AG09309 (cell line): ENCODE measurements at regions not wholly inside any gene's neighbourhood (a gene's known extent, or its start where the extent isn't known, plus 50 kb on each side); places are given as distances from the start of the nearest gene placed in this dataset.

Experiments used
- DNase-seq: peaks from one replicate; pipeline ENCODE4 v3.0.0-alpha.2; 2010; ENCODE audit warnings: low read depth
- H3K4me3 ChIP-seq: 2 replicates; pipeline ENCODE4 v1.5.1; 2011; ENCODE audit warnings: mild to moderate bottlenecking, low read depth, low read length, moderate library complexity; ENCODE audit not compliant: control insufficient read depth
- TF ChIP-seq, protein P1 (sequence below): IDR thresholded peaks from 2 replicates; pipeline ENCODE4 v1.5.1; 2011; ENCODE audit warnings: mild to moderate bottlenecking, low read depth, low read length, inconsistent platforms; ENCODE audit not compliant: insufficient read depth, control insufficient read depth; ENCODE audit errors: missing control alignments

DNA sequence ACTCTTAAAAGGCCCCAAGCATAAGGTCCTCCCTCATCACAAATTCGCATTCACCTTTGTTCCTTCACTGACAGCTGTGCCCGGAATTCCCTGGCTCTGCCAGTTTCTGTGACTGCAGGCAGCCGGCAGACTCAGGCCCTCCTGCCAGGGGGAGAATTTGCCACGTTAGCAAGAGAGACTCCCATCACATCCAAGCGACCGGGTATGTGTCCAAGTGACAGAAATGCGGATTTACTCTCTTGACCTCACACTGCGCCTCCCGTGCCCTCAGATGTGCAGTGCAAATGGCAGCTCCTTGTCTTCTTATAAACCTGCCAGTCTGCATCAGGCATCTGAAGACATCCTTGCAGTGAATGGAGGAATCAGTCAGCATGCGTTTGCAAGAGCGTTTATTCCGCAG, 187.1 kb upstream of the WWC1 start:
- no peak overlapping the region for H3K4me3 ChIP-seq
- TF ChIP-seq, protein P1, sequence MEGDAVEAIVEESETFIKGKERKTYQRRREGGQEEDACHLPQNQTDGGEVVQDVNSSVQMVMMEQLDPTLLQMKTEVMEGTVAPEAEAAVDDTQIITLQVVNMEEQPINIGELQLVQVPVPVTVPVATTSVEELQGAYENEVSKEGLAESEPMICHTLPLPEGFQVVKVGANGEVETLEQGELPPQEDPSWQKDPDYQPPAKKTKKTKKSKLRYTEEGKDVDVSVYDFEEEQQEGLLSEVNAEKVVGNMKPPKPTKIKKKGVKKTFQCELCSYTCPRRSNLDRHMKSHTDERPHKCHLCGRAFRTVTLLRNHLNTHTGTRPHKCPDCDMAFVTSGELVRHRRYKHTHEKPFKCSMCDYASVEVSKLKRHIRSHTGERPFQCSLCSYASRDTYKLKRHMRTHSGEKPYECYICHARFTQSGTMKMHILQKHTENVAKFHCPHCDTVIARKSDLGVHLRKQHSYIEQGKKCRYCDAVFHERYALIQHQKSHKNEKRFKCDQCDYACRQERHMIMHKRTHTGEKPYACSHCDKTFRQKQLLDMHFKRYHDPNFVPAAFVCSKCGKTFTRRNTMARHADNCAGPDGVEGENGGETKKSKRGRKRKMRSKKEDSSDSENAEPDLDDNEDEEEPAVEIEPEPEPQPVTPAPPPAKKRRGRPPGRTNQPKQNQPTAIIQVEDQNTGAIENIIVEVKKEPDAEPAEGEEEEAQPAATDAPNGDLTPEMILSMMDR, result no peak
- DNase-seq, result no peak

DNA sequence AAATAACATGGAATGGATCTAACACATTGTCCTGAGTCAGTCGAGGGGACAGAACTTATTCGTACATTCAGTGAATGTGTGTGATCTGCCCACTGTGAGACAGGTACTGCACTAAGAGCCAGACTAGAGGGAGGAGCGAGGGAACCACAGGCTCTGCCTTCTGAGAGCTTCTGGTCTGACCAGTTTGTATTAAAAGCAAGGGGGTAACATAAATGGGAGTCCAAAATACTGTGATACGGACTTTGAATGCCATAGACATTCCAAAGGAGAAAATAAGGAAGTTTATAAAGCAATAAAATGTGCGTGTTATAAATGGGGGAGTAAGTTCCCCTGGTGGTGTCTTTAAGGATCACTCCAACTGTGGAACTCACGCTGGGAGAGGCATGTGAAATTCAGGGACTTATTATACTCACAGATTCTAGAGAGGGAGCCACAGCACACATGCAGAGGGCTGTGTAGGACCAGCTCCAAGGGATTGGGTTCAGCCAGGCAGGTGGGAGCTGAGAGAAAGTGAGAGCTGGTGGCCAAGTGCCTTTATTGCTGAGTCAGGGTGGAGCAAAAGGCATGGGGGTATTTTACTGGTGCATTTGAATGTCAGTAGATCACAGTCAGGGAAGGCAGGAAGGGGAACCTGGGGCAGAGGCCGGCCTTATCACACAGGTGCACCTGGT, 186.5 kb upstream of the WWC1 start:
- no peak overlapping the region for H3K4me3 ChIP-seq
- DNase-seq, result no peak
- TF ChIP-seq, protein P1, result no peak

DNA sequence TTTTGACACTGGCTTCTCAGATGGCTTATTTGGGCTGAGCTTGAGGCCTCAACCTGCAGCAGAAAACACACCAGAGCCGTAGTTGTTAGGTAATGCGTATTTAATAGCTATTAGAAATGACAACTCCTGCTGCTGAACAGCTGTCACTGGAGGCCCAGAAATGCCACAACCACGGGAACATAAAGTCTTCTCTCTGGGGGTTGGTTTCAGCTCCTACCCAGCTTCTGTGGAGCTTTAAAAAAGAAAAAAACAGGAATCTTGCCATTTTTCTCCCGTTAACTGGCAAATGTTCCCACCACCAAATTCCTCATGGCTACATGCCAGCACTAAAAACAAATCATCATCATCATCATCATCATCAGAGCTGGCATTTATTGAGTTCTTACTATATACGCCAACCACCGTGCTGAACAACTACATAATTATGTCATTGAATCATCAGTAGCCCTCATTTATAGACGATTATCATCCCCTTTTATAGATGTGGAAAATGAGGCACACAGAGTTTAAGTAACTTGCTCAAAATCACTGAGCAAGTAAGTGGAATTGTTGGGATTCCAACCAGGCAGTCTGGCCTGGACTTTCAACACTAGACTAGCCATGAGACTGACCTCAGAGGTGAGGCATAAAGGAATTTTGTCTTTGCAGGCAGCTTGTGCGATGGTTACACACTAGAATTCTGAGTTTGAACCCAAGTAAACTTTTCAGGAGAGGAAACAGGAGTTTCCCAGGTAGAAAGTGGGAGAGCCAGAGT, 185.3 kb upstream of the WWC1 start:
- peak; percentile 80 for DNase-seq
- TF ChIP-seq, protein P1, result no peak
- no peak overlapping the region for H3K4me3 ChIP-seq

DNA sequence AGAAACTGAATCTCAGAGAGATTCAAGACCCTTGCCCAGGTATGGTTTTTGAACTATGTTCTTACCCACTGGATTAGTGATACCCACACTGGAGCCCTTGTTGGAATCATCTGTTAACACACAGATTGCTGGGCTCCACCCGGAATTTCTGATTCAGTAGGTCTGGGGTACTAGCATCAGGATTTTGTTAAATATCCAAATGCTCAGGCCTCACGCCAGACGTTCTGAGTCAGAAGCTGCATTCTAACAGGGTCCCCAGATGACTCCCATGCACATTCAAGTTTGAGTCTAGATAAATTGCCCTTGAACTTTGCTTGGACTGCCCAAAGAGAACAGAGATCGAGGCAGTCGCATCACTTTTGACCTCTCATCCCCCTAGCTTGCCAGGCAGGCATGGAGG, 182.0 kb upstream of the WWC1 start:
- TF ChIP-seq, protein P1, result no peak
- H3K4me3 ChIP-seq, result no peak overlapping the region
- no peak for DNase-seq

DNA sequence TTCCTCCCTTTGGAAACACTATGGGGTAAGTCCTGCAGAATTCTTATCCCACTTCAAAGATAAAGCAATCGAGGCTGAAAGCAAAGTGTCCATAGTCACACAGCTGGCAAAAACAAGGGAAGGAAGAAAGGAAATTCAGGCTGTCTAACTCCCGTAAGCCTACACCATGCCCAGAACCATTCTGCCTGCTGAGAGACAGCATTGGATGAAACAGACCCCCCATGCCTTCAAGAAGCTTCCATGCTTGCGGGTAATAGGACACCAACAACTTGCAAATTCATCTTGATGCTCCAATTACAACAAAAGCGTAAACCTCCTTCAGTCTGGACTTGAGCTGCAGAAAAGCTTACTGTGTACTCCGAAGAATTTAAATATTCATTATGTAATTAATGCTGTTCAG, 181.1 kb upstream of the WWC1 start:
- no peak overlapping the region for H3K4me3 ChIP-seq
- TF ChIP-seq, protein P1, result no peak
- DNase-seq, result no peak

DNA sequence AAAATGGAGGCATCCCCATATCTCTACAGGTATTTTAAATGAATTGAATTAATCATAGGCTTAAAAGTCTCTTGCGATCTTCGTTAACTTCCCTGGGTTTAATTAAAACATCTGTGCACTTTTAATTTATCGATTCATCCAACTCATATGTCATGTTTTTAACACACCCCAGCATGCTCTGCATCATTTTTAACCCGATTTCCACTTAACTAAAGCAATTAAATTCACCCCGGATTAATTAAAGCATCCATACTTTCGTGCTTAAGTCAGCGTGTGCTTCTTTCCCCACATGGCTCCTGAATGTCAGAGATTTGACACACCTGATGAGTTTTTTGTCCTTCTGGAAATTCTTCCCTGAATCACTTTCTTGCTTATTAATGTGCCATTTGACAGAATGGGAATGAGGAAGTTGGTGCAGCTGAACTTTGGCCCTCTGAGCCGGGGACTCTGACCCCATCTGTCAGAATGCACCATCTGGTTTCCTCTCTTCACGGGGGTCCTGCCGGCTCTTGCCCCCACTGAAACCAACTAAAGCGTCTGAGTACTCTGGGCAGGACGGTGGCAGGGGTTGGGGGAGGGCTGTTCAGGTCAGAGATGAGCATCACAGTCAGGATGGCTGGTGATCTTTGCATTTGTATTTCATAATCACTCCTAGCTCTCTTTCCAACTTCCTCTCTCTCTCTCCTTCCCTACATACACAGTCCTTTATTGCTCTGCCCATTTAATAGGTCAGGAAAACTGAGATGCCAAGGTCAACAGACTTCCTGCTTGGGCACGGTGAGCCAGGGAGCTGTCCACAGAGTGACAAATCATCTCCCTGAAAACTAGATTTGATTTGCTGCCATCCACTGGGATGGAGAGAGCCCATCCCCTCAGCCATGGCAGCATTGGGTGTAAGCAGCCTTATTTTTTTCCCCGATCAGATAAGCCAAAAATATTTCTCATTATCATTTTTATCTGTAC, 180.3 kb upstream of the WWC1 start:
- DNase-seq, result no peak
- H3K4me3 ChIP-seq, result no peak overlapping the region
- TF ChIP-seq, protein P1, result no peak
